Mesendoderm (in vitro differentiated cells): ENCODE measurements at regions not wholly inside any gene's neighbourhood (a gene's known extent, or its start where the extent isn't known, plus 50 kb on each side); places are given as distances from the start of the nearest gene placed in this dataset.
A peak's percentile ranks its signal among the peaks of the same experiment; 100 is the strongest.

Source experiments
- DNase-seq: peaks from one replicate; pipeline ENCODE4 v3.0.0; 2013
- H2AK5ac ChIP-seq: 2 replicates; pipeline ENCODE4 v1.6.1; 2013; ENCODE audit warnings: low read length, inconsistent platforms
- H2BK120ac ChIP-seq: 2 replicates; pipeline ENCODE4 v1.6.1; 2013; ENCODE audit warnings: low read depth, mild to moderate bottlenecking, low read length, moderate library complexity, mixed read lengths
- H2BK15ac ChIP-seq: replicated peaks from 2 replicates; pipeline ENCODE4 v1.6.1; 2013; ENCODE audit warnings: low read depth, mild to moderate bottlenecking, moderate library complexity
- H2BK5ac ChIP-seq: 2 replicates; pipeline ENCODE4 v1.6.1; 2013; ENCODE audit warnings: low read length, inconsistent platforms
- H3K18ac ChIP-seq: 2 replicates; pipeline ENCODE4 v1.6.1; 2013; ENCODE audit warnings: mild to moderate bottlenecking, low read length, mixed read lengths
- H3K23ac ChIP-seq: one replicate; pipeline ENCODE4 v1.6.1; 2013; ENCODE audit warnings: low read length
- H3K27ac ChIP-seq: 2 replicates; pipeline ENCODE4 v1.5.1; 2013; ENCODE audit warnings: low read depth, mild to moderate bottlenecking, inconsistent platforms, low read length, moderate library complexity
- H3K27me3 ChIP-seq: 2 replicates; pipeline ENCODE4 v1.6.1; 2013; ENCODE audit warnings: low read length, control low read depth, mild to moderate bottlenecking, inconsistent platforms; ENCODE audit not compliant: insufficient read depth, poor library complexity
- H3K36me3 ChIP-seq: 2 replicates; pipeline ENCODE4 v1.6.1; 2013; ENCODE audit warnings: low read length, inconsistent platforms; ENCODE audit not compliant: control insufficient read depth, insufficient read depth
- H3K4ac ChIP-seq: one replicate; pipeline ENCODE4 v1.6.1; 2013; ENCODE audit warnings: low read depth, mild to moderate bottlenecking, low read length, moderate library complexity
- H3K4me1 ChIP-seq: 2 replicates; pipeline ENCODE4 v1.6.1; 2013; ENCODE audit warnings: low read depth, low read length, inconsistent platforms; ENCODE audit not compliant: control insufficient read depth
- H3K4me2 ChIP-seq: 2 replicates; pipeline ENCODE4 v1.6.1; 2013; ENCODE audit warnings: low read length
- H3K4me3 ChIP-seq: 2 replicates; pipeline ENCODE4 v1.5.1; 2013; ENCODE audit warnings: mild to moderate bottlenecking, low read length
- H3K56ac ChIP-seq: one replicate; pipeline ENCODE4 v1.6.1; 2013; ENCODE audit warnings: low read length
- H3K79me1 ChIP-seq: 2 replicates; pipeline ENCODE4 v1.6.1; 2013; ENCODE audit warnings: low read length, inconsistent platforms
- H3K79me2 ChIP-seq: 2 replicates; pipeline ENCODE4 v1.6.1; 2013; ENCODE audit warnings: mild to moderate bottlenecking, low read length; ENCODE audit not compliant: control insufficient read depth, insufficient read depth
- H3K9ac ChIP-seq: 2 replicates; pipeline ENCODE4 v1.6.1; 2013; ENCODE audit warnings: low read length, inconsistent platforms
- H4K5ac ChIP-seq: one replicate; pipeline ENCODE4 v1.6.1; 2013; ENCODE audit warnings: low read length
- H4K8ac ChIP-seq: one replicate; pipeline ENCODE4 v1.6.1; 2013; ENCODE audit warnings: low read depth, mild to moderate bottlenecking, control low read depth, low read length, moderate library complexity
- WGBS: extraction: QIAGEN DNeasy Blood & Tissue Kit; methylation state at CpG from one replicate; pipeline ENCODE4 v1.1.7; 2013; ENCODE audit warnings: low lambda C conversion rate, missing lambda C conversion rate; ENCODE audit not compliant: insufficient coverage; ENCODE audit errors: extremely low coverage; 5-methylcytosine and 5-hydroxymethylcytosine counted together

GRCh38 chr4:162684371-162684700 lies 482.4 kb downstream of the NAF1 start:
- no peak overlapping the region for H4K8ac ChIP-seq
- H3K23ac ChIP-seq: no peak overlapping the region
- no peak overlapping the region for H3K27ac ChIP-seq
- no peak for DNase-seq
- H3K79me2 ChIP-seq: no peaks in the 10 kb centered on the region
- no peak overlapping the region for H3K56ac ChIP-seq
- H3K4me1 ChIP-seq: peaks cover 2% of the 10 kb centered on the region
- H2BK120ac ChIP-seq: no peak overlapping the region
- no peak overlapping the region for H2AK5ac ChIP-seq
- no peak overlapping the region for H2BK15ac ChIP-seq
- no peaks in the 10 kb centered on the region for H3K79me1 ChIP-seq
- no peaks in the 10 kb centered on the region for H3K27me3 ChIP-seq
- H3K4ac ChIP-seq: no peak overlapping the region
- H4K5ac ChIP-seq: no peak overlapping the region
- H3K9ac ChIP-seq: no peak overlapping the region
- H3K18ac ChIP-seq: no peak overlapping the region
- no peak overlapping the region for H3K4me3 ChIP-seq
- no peak overlapping the region for H3K4me2 ChIP-seq
- no peaks in the 10 kb centered on the region for H3K36me3 ChIP-seq
- no peak overlapping the region for H2BK5ac ChIP-seq

- H3K27me3 ChIP-seq: no peaks in the 10 kb centered on the region
Measured at GRCh38 chr4:162683659-162684370, 482.9 kb downstream of the NAF1 start.

DNA sequence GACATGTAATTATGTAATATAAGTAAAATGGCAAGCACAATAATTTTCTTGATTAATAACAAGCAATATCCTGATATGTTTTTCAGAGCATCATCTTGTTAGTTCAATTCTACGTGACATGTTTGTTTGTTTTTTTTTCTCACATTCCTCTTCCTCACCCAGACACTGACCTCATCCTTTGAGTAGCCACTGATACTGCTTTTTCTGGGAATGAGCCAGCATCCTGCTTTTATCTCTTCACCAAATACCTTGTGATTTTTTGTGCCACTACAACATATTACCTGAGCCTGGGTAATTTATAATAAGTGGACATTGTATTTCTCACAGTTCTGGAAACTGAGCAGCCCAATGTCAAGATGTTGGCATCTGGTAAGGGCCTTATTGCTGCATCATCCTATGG lies 484.0 kb downstream of the NAF1 start:
- no peak overlapping the region for H3K4me2 ChIP-seq
- DNase-seq: peak; percentile 63
- H3K79me1 ChIP-seq: no peaks in the 10 kb centered on the region
- H3K4ac ChIP-seq: no peak overlapping the region
- WGBS: no CpG with 5 or more reads among the region's 1 CpG
- H3K9ac ChIP-seq: no peak overlapping the region
- H3K36me3 ChIP-seq: no peaks in the 10 kb centered on the region
- no peak overlapping the region for H4K8ac ChIP-seq
- no peak overlapping the region for H2AK5ac ChIP-seq
- no peak overlapping the region for H2BK5ac ChIP-seq
- H3K18ac ChIP-seq: no peak overlapping the region
- H3K27me3 ChIP-seq: no peaks in the 10 kb centered on the region
- H3K4me3 ChIP-seq: no peak overlapping the region
- H4K5ac ChIP-seq: no peak overlapping the region
- no peaks in the 10 kb centered on the region for H3K79me2 ChIP-seq
- H3K56ac ChIP-seq: no peak overlapping the region
- no peak overlapping the region for H3K27ac ChIP-seq
- H3K4me1 ChIP-seq: no peaks in the 10 kb centered on the region
- no peak overlapping the region for H3K23ac ChIP-seq
- no peak overlapping the region for H2BK15ac ChIP-seq
- no peak overlapping the region for H2BK120ac ChIP-seq

More at GRCh38 chr4:162683659-162684370, 482.9 kb downstream of the NAF1 start:
- Histone ChIP-seq H3K79me1 (no peaks in the 10 kb centered on the region), H3K27ac (no peak overlapping the region), H3K79me2 (no peaks in the 10 kb centered on the region), H3K23ac (no peak overlapping the region), H2BK120ac (no peak overlapping the region), H3K4ac (no peak overlapping the region), H2BK5ac (no peak overlapping the region), H3K18ac (no peak overlapping the region), H3K56ac (no peak overlapping the region), H3K4me1 (no peaks in the 10 kb centered on the region), H3K36me3 (no peaks in the 10 kb centered on the region), H3K4me2 (no peak overlapping the region), H4K8ac (no peak overlapping the region), H3K4me3 (no peak overlapping the region), H3K9ac (no peak overlapping the region), H2AK5ac (no peak overlapping the region), H2BK15ac (no peak overlapping the region), H4K5ac (no peak overlapping the region)
- WGBS: no CpG with 5 or more reads among the region's 5 CpGs
- no peak for DNase-seq

GRCh38 chr4:162681212-162681611 lies 485.5 kb downstream of the NAF1 start:
- no peak overlapping the region for H2BK15ac ChIP-seq
- no peak overlapping the region for H3K27ac ChIP-seq
- no peak overlapping the region for H2AK5ac ChIP-seq
- H4K8ac ChIP-seq: no peak overlapping the region
- no peaks in the 10 kb centered on the region for H3K79me2 ChIP-seq
- H3K4me1 ChIP-seq: no peaks in the 10 kb centered on the region
- H3K27me3 ChIP-seq: no peaks in the 10 kb centered on the region
- no peak overlapping the region for H2BK5ac ChIP-seq
- H3K36me3 ChIP-seq: no peaks in the 10 kb centered on the region
- no peak overlapping the region for H3K4me2 ChIP-seq
- H3K4ac ChIP-seq: no peak overlapping the region
- peak; percentile 3 for DNase-seq
- H3K79me1 ChIP-seq: no peaks in the 10 kb centered on the region
- no peak overlapping the region for H4K5ac ChIP-seq
- H3K18ac ChIP-seq: no peak overlapping the region
- no peak overlapping the region for H3K4me3 ChIP-seq
- no peak overlapping the region for H3K23ac ChIP-seq
- no peak overlapping the region for H2BK120ac ChIP-seq
- no peak overlapping the region for H3K9ac ChIP-seq
- no CpG with 5 or more reads among the region's 2 CpGs for WGBS
- no peak overlapping the region for H3K56ac ChIP-seq

DNA sequence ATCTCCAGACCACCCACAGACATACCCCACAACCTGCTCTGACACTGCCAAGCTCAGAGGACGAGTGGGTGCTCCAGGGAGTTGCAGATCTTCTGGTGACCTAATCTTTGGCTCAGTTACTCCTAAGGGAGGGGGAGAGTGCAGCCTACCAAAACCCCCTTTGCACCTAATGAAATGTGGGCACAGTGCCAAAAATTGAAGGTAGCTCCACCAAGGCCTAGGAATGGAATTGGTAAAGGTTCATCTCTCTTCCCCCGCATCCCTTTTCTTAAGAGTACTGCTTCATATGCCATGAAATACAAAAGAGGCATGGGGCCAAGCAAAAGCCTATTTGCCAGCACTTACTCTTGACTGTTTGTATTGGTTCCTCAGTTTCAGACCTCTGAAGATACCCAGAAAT lies 491.0 kb downstream of the NAF1 start:
- Histone ChIP-seq H3K79me1 (no peaks in the 10 kb centered on the region), H3K4ac (no peak overlapping the region), H2BK5ac (no peak overlapping the region), H4K5ac (no peak overlapping the region), H3K27me3 (no peaks in the 10 kb centered on the region), H3K4me3 (no peak overlapping the region), H3K23ac (no peak overlapping the region), H3K4me1 (no peaks in the 10 kb centered on the region), H2BK15ac (no peak overlapping the region), H2BK120ac (no peak overlapping the region), H3K18ac (no peak overlapping the region), H2AK5ac (no peak overlapping the region), H3K4me2 (no peak overlapping the region), H3K79me2 (no peaks in the 10 kb centered on the region), H3K56ac (no peak overlapping the region), H4K8ac (no peak overlapping the region), H3K36me3 (no peaks in the 10 kb centered on the region), H3K9ac (no peak overlapping the region), H3K27ac (no peak overlapping the region)
- WGBS: no CpG with 5 or more reads among the region's 2 CpGs
- no peak for DNase-seq

GRCh38 chr4:162661913-162662312 lies 498.1 kb upstream of the FSTL5 start:
- Histone ChIP-seq H3K79me1 (no peaks in the 10 kb centered on the region), H3K9ac (no peak overlapping the region), H3K27ac (no peak overlapping the region), H3K23ac (no peak overlapping the region), H3K27me3 (no peaks in the 10 kb centered on the region), H3K56ac (no peak overlapping the region), H4K5ac (no peak overlapping the region), H3K4me2 (no peak overlapping the region), H3K4me3 (no peak overlapping the region), H2BK15ac (no peak overlapping the region), H3K4me1 (no peaks in the 10 kb centered on the region), H3K79me2 (no peaks in the 10 kb centered on the region), H3K18ac (no peak overlapping the region), H2AK5ac (no peak overlapping the region), H3K4ac (no peak overlapping the region), H2BK5ac (no peak overlapping the region), H4K8ac (no peak overlapping the region), H3K36me3 (no peaks in the 10 kb centered on the region), H2BK120ac (no peak overlapping the region)
- DNase-seq: no peak
- no CpG with 5 or more reads among the region's 1 CpG for WGBS
